ENCODE measurements at regions not wholly inside any gene's neighbourhood (a gene's known extent, or its start where the extent isn't known, plus 50 kb on each side); places are given as distances from the start of the nearest gene placed in this dataset.

DNA sequence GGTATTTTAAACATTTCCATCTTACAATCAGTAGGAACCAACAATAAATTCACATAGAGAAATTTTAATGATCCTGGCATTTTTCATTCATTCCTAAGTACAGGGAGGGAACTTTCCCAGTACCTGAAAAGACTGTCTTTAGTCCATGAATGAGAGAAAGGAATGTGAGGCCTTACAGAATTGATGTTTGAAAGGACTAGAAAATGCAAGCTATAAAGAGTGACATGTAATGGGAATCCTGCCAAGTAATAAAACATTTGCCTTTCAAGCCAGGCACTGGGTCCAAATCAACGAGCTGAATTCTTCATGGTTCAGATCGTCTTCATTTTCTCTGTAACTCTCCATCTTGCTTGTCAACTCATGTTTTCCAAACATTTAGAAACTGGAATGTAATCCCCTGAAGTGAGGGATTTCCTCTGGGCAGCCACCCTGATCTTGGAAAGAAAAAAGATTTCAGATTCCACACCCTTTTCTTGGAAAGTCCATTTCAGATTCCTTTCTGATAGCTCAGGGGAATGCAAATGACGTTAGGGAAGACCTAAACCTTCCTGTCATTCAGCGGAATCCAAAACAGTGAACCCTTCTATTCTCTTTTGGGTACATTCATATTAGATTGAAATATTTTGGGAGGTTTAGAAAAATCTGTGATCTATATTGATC is 315.8 kb downstream of the SH3GL2 start:
- DNase-seq (ENCODE audit: low spot score) = no peak

DNA sequence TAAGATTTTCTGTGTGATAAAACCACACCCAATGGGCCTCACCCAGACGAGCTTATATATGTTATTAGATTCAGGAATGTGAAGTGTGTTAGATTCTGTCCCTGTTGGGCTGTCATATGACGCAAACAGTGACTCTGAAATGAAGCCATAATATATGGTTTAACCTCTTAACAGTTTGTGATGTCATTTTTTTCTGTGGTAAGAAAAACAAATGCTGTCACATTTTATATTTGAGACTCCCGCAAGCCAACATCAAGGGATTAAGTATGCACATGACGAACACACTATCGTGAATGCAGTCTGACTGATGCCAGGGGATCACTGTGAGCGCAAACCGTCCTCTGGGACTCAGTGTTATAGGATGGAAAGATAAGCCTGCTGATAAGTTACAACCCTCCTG is 321.7 kb downstream of the SH3GL2 start:
- no peak for DNase-seq (ENCODE audit: low spot score)

DNA sequence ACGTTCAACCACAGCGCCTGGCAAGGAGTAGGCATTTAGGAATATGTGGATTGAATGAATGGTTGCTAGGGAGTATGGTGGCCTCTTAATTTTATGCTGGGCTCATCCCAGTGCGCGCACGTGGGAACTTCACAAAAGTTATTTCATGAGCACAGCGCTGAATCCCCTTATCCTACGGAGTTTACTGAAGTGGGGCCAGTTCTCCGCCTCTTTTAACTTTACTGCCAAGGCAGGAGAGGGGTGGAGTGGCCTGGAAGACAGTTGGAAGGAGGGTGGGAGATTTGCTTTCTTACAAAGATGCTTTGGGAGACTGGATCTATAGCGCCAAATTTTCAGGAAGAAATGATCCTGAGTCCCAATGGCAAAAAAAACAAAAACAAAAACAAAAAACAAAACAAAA is 326.5 kb downstream of the SH3GL2 start:
- no peak for DNase-seq (ENCODE audit: low spot score)

DNA sequence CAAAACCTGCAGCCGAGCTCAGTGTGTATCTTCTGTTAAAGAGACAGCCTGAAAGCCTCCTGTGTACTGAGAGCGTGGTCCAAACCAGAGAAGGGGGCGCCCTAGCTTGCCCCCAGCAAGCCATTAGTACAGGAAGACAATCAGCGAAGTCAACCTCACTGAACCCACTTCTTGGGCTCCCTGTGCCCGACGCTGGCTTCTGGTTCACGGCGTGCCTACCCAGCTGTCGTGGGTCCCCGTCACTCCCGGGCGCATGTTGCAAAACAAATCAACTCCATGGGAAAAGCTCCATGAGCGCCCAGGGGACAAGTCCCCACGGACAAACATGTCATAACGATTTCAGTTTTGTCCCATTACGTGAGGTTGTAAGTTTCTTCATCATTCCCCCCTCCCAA is 326.9 kb downstream of the SH3GL2 start:
- DNase-seq (ENCODE audit: low spot score) = no peak

DNA sequence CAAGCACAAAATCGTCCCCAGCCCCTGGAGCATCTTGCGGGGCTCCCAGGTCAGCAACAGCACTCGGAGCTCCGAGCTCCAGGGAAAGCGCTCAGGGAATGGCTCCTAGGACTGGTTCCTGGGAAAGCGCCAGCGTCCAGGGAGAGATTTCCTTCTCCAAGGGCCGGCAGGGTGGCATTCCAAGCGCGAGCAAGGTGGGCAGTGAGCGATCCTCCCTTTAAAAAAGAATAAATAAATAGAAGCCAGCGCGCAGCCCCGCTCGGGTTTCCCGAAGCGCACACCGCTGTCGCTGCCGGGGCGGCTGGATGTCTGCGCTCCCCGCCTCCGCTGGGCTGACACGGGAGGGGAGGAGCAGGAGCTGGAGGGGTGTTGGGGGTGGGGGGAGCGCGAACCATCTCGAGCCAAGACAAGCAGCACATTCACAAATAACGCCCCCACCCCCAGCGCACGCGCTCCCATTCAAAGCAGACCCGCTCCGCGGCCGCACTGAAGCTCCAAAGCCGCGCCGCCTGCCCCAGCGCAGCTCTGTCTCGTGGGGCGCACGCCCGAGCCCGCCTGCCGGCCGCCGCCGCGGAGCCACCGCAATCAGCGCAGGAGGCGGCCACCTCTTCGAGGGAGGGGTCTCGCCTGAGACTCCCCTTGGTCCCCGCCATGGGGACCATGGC is 327.4 kb downstream of the SH3GL2 start:
- DNase-seq (ENCODE audit: low spot score) = no peak

DNA sequence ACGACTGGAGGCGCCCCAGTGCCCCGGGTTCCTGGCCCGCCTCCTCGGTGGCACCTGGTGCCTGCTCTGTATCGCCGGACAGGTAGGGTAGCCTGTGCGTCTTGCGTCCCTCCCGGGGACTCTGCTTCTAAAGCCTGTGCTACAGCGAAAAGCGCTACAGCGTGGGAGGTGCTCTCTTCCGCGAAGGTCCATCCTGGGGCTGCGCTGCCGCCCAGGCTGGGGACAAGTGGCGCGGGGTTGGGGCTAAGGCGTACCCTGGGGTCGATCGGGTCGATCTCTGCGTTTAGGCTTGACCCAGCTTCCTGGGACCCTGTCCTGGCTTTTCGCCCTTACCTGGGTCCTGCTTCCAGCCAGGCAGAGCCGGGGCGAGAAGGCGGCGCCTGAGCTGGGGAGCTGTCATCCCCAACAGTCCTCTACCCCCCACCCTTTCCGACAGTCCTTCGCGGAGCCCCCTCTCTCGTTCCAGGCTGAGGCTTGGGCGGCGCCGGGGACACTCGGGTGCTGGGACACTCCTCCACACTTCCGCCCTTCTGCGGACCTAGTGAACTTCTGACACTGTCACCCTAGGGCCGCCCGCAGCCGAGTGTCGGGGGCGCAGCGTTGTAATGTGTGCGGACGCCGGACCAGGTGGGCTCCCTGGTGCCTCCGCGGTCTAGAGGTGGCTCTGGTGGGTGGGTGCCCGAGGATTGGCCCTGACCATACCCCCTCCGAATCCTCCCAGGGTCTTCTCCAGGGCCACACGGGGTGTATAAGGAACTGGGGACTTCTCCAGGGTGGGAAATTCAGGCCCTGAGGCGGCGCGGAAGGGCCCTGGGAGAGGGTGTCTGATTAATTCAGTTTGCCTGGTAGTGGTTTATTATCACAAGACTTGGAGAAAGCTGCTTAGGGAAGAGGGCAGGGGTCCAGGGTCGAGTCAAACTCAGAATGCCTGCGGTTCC is 328.2 kb downstream of the SH3GL2 start:
- DNase-seq (ENCODE audit: low spot score) = no peak

DNA sequence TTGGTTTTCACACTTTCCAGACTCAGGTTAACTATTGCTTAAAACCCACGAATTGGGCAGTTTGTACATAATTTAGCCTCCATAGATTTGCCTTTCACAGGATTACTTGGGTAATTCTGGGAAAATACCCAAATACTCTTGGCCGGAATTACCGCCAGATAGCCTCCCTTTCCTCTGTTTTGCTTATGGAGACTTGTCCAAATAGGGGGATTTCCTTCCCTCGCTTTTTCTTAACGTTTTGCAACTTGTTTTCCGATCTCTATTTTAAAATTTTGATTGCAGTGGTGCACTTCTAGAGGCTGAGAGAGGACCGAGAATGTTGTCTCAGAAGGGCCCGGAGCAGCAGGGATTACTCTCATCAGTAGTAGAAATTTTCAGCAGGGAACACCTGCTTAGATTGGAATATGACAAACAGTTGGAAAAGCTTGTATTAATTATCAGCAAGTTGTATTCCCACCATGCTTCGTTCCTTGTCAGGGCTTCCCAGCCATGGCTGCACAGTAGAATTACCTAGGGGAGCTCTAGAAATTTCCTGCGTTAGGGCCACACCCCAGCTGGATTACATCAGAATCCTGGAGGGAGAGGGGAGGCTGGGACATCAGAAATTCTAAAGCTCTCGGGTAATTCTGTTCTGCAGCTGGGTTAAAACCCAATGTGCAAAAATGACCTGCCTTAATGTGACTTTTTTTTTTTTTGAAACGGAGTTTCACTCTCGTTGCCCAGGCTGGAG is 329.1 kb downstream of the SH3GL2 start:
- no peak for DNase-seq (ENCODE audit: low spot score)

DNA sequence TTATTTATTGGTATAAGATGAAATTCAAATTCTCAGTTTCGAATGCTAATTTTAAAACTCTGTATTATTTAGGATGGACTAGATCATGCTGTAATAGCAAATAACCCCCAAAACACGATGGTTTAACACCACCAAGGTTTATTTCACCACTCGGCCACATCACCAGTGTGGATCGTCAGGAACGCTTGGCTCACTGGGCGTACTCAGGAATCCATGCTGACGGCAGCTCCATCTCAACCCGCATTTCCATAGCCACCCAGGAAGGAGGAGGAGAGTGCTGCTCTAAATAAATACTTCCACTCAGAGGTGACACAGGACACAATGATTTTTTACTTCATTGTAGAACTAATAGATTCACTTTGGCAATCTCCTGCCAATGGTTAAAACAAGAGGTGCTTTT is 347.4 kb downstream of the SH3GL2 start:
- no peak for DNase-seq (ENCODE audit: low spot score)

DNA sequence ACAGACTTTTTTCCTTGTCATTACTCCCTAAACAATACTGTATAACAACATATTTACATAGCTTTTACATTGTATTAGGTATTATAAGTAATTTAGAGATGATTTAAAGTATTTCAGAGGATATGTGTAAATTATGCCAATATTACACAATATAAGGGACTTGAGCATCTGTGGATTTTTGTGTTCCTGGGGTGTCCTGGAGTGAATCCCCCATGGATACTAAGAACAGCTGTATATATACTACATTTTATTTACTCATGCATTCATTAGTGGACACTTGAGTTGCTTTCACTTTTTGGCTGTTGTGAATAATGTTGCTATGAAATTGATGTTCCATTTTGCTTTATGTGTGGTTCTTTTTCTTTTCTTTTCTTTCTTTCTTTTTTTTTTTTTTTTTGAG is 348.8 kb downstream of the SH3GL2 start:
- no peak for DNase-seq (ENCODE audit: low spot score)

DNA sequence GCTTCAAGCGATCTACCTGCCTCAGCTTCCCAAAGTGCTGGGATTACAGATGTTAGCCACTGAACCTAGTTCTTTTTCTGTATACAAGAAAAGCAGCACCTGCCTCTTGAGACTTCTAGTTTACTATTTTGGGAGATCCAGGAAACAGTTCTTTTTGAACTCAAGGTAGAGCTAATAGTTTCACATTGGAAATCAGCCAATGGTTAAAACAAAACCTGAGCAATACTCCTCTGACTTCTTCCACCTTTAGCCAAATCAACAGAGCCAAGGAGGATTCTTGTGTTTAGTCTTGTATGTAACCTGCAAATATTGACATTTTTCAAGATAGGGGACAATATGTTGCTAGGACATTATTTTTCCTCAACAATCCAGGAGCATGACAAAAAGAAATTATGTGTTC is 349.4 kb downstream of the SH3GL2 start:
- DNase-seq (ENCODE audit: low spot score) = no peak

DNA sequence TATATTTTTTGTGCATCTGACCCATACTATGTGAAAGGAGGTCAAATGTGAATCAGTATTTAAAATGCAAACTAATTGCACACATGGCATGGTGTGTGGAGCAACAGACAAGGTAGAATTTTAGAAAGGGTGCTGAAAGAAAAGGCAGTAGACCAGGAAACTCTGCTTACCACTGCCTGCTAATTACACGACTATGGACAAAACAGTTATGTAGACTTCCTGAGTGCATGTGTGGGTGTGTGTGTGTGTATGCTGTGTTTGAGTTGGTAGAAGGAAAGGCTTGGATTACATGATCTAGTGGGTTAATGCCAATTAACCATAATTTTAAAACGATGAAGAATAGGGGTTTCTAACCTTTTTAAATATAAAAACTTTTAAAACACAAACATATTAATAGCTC is 349.9 kb downstream of the SH3GL2 start:
- DNase-seq (ENCODE audit: low spot score) = no peak

DNA sequence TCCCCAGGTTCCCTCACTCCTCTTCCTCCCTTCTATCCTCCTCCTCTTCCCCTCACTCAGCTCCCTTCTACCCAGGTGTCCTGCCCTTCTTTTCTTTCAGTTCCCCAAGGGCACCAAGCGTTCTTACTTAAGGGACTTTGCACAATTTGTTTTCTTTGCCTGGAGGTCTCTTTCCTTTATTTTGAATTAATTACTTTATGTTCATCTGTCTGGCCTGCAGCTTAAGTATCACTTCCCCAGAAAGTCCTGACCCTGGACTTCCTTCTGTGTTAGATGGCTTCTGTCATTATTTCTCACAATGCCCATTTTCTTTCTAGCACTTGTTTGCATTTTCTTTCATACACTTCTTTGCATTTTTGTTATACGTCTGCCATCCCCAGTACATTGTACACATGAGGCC is 350.6 kb downstream of the SH3GL2 start:
- DNase-seq (ENCODE audit: low spot score) = no peak

DNA sequence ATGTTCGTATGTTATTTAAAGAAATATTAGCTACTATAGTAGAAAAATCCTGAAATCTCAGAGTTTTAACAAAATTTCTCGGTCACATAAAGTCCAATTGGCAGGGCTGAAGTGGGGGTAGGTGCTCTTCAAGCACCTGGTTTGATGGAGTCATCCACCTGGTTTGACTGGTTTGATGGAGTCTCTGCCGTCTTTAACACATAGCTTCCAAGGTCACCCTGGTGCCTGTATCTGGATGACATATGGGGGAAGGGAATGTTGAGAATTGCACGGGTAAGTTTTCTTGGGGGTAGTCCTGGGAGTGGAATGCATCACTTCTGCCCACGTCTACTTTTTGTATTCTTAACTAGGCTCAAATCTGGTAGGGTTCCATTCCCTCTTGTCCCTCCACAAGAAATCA is 351.2 kb downstream of the SH3GL2 start:
- no peak for DNase-seq (ENCODE audit: low spot score)

DNA sequence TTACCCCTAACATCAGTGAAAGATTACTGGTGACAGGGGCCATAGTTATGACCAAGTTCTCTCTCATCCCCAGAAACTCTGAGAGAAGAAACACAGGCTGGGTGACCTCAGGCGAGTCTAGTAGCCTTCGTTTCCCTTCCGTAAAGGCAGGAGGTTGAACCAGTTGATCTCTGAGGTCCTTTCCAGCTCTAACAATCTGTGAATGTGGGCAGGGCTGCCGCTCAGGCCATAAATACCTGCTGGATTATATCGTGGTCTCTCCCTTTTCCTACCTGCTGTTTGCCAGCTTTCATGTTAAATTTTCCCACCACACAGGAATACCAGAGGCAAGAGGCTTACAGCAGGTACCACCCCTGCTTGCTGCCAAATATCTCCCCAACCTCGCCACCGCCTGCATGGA is 357.5 kb downstream of the SH3GL2 start:
- no peak for DNase-seq (ENCODE audit: low spot score)

DNA sequence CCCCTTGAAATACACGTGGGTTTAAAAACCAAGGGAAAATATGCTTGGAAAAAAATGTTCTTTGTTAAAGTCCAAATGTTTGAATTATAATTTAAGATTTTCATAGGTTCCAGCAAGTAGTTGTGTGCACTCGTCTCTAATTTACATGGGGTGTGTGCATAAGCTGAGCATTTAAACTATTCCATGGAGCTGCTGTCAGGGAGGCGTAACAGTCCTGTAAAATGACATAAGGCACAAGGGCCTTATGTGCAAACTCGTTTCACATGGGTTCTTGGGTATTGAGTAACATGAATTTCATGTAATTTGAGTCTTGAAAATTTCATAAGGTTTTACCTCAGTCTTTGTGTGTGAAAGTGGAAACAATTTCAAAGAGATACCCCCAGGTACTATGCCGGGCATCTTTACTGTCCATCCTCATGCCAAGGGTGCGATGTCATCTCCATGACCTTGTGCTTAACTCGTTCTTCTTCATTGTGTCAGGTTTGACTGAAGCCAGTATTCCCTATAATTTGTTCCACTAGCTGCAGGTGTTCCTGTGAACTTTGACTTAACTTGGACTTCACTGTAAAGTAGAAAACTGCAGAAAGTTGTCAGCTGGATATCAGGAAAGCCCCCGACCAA is 359.3 kb downstream of the SH3GL2 start:
- DNase-seq (ENCODE audit: low spot score) = no peak

DNA sequence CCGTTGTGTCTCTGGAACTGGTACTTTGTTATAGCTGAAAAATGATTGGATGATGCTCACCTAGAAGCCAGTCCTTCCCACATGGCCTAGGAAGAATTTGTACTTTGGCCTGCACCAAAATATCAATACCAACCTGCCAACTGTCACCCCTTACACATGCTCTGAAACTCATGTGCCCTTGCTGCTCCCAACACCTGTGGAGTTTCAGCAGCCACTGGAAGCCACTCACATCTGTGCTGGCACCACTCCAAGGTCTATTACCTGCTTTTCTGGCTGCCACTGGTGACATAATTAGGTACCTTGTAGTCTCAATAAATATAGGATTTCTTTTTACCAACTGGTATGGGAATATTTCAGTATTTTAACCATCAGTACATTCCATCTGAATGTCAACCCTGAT is 363.6 kb downstream of the SH3GL2 start:
- no peak for DNase-seq (ENCODE audit: low spot score)

DNA sequence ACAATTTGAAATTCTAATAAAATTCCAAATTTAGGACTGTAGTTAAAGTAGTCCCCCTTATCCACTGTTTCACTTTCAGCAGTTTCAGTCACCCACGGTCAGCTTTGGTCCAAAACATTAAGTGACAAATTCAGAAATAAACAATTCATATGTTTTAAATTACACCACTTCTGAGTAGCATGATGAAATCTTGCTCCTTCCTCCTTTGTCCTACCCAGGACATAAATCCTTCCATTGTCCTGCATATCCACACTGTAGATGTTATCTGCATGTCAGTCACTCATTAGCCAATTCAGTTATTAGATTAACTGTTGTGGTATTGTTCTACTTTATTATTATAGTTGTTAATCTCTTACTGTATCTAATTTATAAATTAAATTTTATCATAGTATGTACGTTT is 376.5 kb downstream of the SH3GL2 start:
- DNase-seq (ENCODE audit: low spot score) = no peak

DNA sequence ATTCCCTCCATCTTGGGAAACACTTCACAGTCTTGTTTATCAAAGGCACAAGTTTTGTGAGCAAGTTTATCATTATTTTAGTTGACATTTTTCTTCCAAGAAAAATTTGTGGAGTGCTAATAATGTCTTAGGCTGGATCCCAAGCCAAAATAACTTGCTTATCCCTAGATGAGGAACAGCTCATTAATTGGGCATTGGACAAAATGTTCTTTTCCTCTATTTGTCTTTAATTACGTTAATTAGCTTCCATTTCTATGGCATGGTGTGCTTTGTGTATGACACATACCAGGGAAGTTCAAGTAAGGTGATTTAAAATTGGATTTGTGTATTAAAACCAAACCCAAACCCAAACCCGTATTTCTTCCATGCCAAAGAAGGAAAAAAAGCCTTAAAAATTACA is 379.5 kb downstream of the SH3GL2 start:
- no peak for DNase-seq (ENCODE audit: low spot score)

DNA sequence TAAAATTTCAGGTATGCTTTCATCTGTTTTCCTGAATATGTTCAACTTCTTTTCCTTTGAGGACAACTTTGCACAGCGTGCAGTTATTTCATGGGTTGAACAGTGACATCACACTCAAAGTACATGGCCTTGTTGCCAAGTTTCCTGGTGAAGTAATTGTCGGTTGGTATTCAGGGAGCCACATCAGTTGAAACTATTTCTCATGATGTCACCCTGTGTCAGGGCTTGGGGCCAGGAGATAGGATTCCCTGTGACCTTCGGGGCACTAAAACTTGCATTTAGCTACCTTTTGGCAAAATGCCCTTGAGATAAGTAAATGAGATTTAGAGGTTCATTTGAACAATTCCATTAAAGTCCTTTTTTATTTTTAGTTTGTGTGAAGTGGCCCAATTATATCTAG is 383.9 kb downstream of the SH3GL2 start:
- DNase-seq (ENCODE audit: low spot score) = no peak

DNA sequence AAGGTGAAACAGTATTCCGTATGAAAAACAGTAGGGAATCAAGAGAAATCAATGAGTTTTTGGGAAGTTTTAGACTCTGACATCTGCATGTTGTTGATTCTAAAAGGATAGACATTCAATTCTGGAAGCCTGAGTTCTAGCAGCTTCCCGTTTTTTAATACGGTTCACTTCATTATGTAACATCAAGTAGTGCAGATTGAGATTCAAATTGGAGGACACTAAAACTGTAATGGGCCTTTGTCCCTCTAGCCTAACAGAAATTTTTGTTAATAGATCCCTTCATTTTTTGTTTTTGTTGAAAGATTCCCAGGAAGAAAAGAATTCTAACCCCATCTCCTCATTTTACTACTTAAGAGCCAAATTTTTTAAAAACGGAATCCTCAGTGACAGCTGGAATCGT is 384.6 kb downstream of the SH3GL2 start:
- no peak for DNase-seq (ENCODE audit: low spot score)

DNA sequence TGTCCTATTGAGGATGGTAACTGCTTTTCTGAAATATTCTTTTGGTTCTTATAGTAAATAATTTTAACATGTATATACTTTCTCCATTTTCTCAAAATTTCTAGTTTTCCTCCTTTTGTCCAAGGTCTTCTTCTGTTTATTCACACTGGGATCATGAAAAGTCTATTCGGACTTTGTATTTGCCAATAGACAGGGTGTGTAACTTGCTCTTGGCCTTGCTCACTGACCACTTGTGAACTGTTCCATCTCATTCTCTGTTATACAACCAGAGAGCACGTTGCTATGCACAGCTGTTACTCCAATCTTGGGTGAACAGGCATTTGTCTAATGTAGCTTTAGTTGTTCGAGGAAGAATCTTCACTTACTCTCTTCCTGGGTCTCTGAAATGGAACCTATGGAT is 388.9 kb downstream of the SH3GL2 start:
- no peak for DNase-seq (ENCODE audit: low spot score)

DNA sequence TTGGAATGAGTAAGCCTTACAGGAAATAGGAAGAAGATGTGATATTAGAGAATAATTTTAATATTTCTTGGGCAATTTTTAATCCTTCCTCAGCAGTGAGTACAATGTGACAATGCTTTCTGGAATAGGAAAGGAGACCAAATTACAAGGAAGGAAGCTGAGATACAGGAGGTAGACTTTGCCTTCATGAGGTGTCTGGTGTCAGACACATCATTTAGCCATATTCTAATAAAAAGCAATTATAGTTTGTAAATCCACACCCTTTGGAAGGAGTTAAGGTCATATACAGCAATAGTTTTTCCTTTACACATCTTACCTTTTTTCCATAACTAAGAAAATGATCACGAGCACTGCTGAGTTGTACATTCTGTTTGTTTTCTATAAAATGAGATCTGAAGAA is 390.4 kb downstream of the SH3GL2 start:
- no peak for DNase-seq (ENCODE audit: low spot score)
